Trophoblast cell (in vitro differentiated cells and primary cell): ENCODE measurements at regions not wholly inside any gene's neighbourhood (a gene's known extent, or its start where the extent isn't known, plus 50 kb on each side); places are given as distances from the start of the nearest gene placed in this dataset.

Source experiments
- DNase-seq, 2 donors: peaks; one replicate each; pipeline ENCODE4 v3.0.0-alpha.2; 2016
- H2AFZ ChIP-seq: 2 replicates; pipeline ENCODE4 v1.6.1; 2013; ENCODE audit warnings: low read length, moderate library complexity, mild to moderate bottlenecking; ENCODE audit not compliant: insufficient read depth, poor library complexity
- H2AK5ac ChIP-seq: 2 replicates; pipeline ENCODE4 v1.6.1; 2013; ENCODE audit warnings: mild to moderate bottlenecking, low read length
- H2BK120ac ChIP-seq: 2 replicates; pipeline ENCODE4 v1.6.1; 2013; ENCODE audit warnings: low read length, mild to moderate bottlenecking, moderate library complexity; ENCODE audit not compliant: insufficient read depth, poor library complexity
- H2BK12ac ChIP-seq: 2 replicates; pipeline ENCODE4 v1.6.1; 2013; ENCODE audit warnings: mild to moderate bottlenecking, low read length, moderate library complexity
- H2BK5ac ChIP-seq: 2 replicates; pipeline ENCODE4 v1.6.1; 2013; ENCODE audit warnings: low read length, low read depth, moderate library complexity, mild to moderate bottlenecking; ENCODE audit not compliant: poor library complexity
- H3K14ac ChIP-seq: 2 replicates; pipeline ENCODE4 v1.6.1; 2013; ENCODE audit warnings: mild to moderate bottlenecking, low read length
- H3K18ac ChIP-seq: 2 replicates; pipeline ENCODE4 v1.6.1; 2013; ENCODE audit warnings: mild to moderate bottlenecking, low read length
- H3K23ac ChIP-seq: 2 replicates; pipeline ENCODE4 v1.6.1; 2013; ENCODE audit warnings: low read length
- H3K27ac ChIP-seq: 2 replicates; pipeline ENCODE4 v1.5.1; 2013; ENCODE audit warnings: low read depth, mild to moderate bottlenecking, inconsistent platforms, low read length, moderate library complexity
- H3K27me3 ChIP-seq: 2 replicates; pipeline ENCODE4 v1.6.1; 2013; ENCODE audit warnings: inconsistent platforms, mild to moderate bottlenecking, low read length, moderate library complexity; ENCODE audit not compliant: insufficient read depth
- H3K36me3 ChIP-seq, 2 experiments: 1 replicate in 1 of 2; 2 replicates in 1 of 2; pipeline ENCODE4 v1.6.1; 2013; ENCODE audit warnings: low read length in 2 of 2, mild to moderate bottlenecking in 2 of 2, moderate library complexity in 1 of 2; ENCODE audit not compliant: insufficient read depth in 2 of 2, control insufficient read depth in 1 of 2
- H3K4ac ChIP-seq: 2 replicates; pipeline ENCODE4 v1.6.1; 2013; ENCODE audit warnings: low read depth, mild to moderate bottlenecking, low read length, moderate library complexity
- H3K4me1 ChIP-seq, 2 experiments: 1 replicate in 1 of 2; 2 replicates in 1 of 2; pipeline ENCODE4 v1.6.1; 2013; ENCODE audit warnings: low read length in 2 of 2, mild to moderate bottlenecking in 2 of 2, moderate library complexity in 1 of 2; ENCODE audit not compliant: insufficient read depth in 2 of 2, control insufficient read depth in 1 of 2
- H3K4me2 ChIP-seq: 2 replicates; pipeline ENCODE4 v1.6.1; 2013; ENCODE audit warnings: inconsistent platforms, mild to moderate bottlenecking, low read length, moderate library complexity
- H3K4me3 ChIP-seq: 2 replicates; pipeline ENCODE4 v1.5.1; 2013; ENCODE audit warnings: mild to moderate bottlenecking, low read depth, low read length, inconsistent platforms
- H3K79me1 ChIP-seq: one replicate; pipeline ENCODE4 v1.6.1; 2013; ENCODE audit warnings: low read length
- H3K79me2 ChIP-seq: 2 replicates; pipeline ENCODE4 v1.6.1; 2013; ENCODE audit warnings: low read length, mild to moderate bottlenecking; ENCODE audit not compliant: control insufficient read depth, insufficient read depth, poor library complexity
- H3K9ac ChIP-seq: 2 replicates; pipeline ENCODE4 v1.6.1; 2013; ENCODE audit warnings: mild to moderate bottlenecking, low read length
- H3K9me3 ChIP-seq: 2 replicates; pipeline ENCODE4 v1.6.1; 2013; ENCODE audit warnings: low read depth, mild to moderate bottlenecking, control low read depth, inconsistent platforms, low read length; ENCODE audit not compliant: insufficient read depth
- H4K12ac ChIP-seq: 2 replicates; pipeline ENCODE4 v1.6.1; 2013; ENCODE audit warnings: low read depth, mild to moderate bottlenecking, low read length, moderate library complexity
- H4K8ac ChIP-seq: 2 replicates; pipeline ENCODE4 v1.6.1; 2013; ENCODE audit warnings: low read depth, mild to moderate bottlenecking, low read length, moderate library complexity
- H4K91ac ChIP-seq: one replicate; pipeline ENCODE4 v1.6.1; 2013; ENCODE audit warnings: low read depth, mild to moderate bottlenecking, low read length, moderate library complexity
- WGBS: extraction: QIAGEN DNeasy Blood & Tissue Kit; methylation state at CpG from one replicate; pipeline ENCODE4 v1.1.7; 2013; ENCODE audit warnings: missing lambda C conversion rate; ENCODE audit not compliant: insufficient read length, insufficient coverage; ENCODE audit errors: extremely low coverage; 5-methylcytosine and 5-hydroxymethylcytosine counted together

DNA sequence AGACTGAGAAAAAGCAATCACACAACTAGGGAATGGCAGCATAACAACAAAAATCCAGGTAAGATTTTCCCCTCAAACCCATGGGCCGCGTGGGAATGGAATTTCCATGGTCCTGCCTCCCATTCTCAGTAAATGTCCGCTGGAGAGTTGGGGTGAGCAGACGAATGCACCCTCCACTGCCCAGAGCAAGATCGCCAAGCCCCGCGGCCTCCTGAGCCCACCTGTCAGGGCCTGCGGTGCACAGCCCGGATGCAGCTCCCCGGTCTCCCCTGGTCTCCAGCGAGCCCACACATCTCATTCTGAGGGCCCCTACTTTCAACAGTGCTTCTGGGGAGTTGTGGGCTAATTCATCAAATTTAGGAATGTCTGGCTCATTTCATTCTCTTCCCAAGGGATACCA lies 327.4 kb upstream of the HS6ST1 start:
- Histone ChIP-seq H2AFZ (no peak overlapping the region), H3K9me3 (no peaks in the 10 kb centered on the region), H3K9ac (no peak overlapping the region), H3K36me3 (no peaks in the 10 kb centered on the region), H3K4ac (no peak overlapping the region), H3K27ac (no peak overlapping the region), H3K4me3 (no peak overlapping the region), H3K18ac (no peak overlapping the region), H4K12ac (no peak overlapping the region), H2AK5ac (no peak overlapping the region), H3K27me3 (no peaks in the 10 kb centered on the region), H3K23ac (no peak overlapping the region), H3K14ac (no peak overlapping the region), H3K4me1 (peaks cover 0 to 2% of the 10 kb centered on the region in 2 experiments), H4K8ac (no peak overlapping the region), H3K79me2 (no peaks in the 10 kb centered on the region), H2BK120ac (no peak overlapping the region), H2BK12ac (no peak overlapping the region), H2BK5ac (no peak overlapping the region), H4K91ac (no peak overlapping the region), H3K79me1 (no peaks in the 10 kb centered on the region), H3K4me2 (no peak overlapping the region)
- no CpG with 5 or more reads among the region's 11 CpGs for WGBS
- DNase-seq = no peak

DNA sequence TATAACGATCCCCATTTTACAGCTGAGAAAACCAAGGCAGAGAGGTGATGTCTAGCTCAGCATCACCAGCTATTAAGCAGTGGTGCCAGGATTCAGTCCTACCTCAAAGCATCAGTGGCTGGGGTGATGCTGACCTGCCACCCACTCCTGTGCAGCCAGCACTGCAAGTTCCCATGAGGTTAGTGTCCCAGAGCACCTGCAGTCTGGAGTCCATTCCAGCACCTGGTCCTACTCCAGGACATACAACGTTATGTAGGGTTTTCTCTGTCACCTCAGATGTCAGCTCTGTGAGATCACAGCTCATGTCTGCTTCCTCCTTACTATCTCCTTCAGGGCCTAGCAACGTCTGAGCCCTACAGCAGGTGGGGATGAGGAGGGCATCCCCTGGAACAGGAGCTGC lies 328.0 kb upstream of the HS6ST1 start:
- Histone ChIP-seq H3K23ac (no peak overlapping the region), H3K4me1 (peaks cover 0 to 2% of the 10 kb centered on the region in 2 experiments), H2BK120ac (no peak overlapping the region), H3K14ac (no peak overlapping the region), H2AFZ (no peak overlapping the region), H3K4ac (no peak overlapping the region), H3K27me3 (no peaks in the 10 kb centered on the region), H4K12ac (no peak overlapping the region), H3K36me3 (no peaks in the 10 kb centered on the region), H3K4me2 (no peak overlapping the region), H2BK12ac (no peak overlapping the region), H4K91ac (no peak overlapping the region), H3K79me2 (no peaks in the 10 kb centered on the region), H2BK5ac (no peak overlapping the region), H3K27ac (no peak overlapping the region), H3K9ac (no peak overlapping the region), H4K8ac (no peak overlapping the region), H3K4me3 (no peak overlapping the region), H3K9me3 (no peaks in the 10 kb centered on the region), H3K18ac (no peak overlapping the region), H2AK5ac (no peak overlapping the region), H3K79me1 (no peaks in the 10 kb centered on the region)
- no peak for DNase-seq
- no CpG with 5 or more reads among the region's 3 CpGs for WGBS

DNA sequence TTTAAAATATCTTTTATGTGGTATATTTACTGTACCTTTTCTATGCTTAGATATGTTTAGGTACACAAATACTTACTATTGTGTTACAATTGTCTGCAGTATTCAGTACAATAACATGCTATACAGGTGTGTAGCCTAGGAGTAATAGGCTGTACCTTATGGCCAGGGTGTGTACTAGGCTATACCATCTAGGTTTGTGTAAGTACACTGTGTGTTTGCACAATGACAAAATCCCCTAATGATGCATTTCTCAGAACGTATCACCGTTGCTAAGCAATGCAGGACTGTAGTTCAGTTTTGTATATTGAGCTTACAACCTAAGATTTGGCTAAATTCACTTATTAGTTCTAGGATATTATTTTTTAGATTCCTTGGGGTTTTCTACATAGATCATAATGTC lies 332.3 kb upstream of the HS6ST1 start:
- Histone ChIP-seq H3K18ac (no peak overlapping the region), H3K9ac (no peak overlapping the region), H3K27me3 (no peaks in the 10 kb centered on the region), H3K79me1 (no peaks in the 10 kb centered on the region), H3K9me3 (no peaks in the 10 kb centered on the region), H4K8ac (no peak overlapping the region), H3K79me2 (no peaks in the 10 kb centered on the region), H3K4ac (no peak overlapping the region), H3K27ac (no peak overlapping the region), H4K91ac (no peak overlapping the region), H2BK12ac (no peak overlapping the region), H2BK5ac (no peak overlapping the region), H3K4me2 (no peak overlapping the region), H3K4me3 (no peak overlapping the region), H3K4me1 (no peaks in the 10 kb centered on the region), H2BK120ac (no peak overlapping the region), H2AK5ac (no peak overlapping the region), H3K23ac (no peak overlapping the region), H3K36me3 (no peaks in the 10 kb centered on the region), H2AFZ (no peak overlapping the region), H3K14ac (no peak overlapping the region), H4K12ac (no peak overlapping the region)
- no peak for DNase-seq
- WGBS = no CpG with 5 or more reads among the region's 2 CpGs

GRCh38 chr2:128654408-128654807 lies 335.7 kb upstream of the HS6ST1 start:
- no peak overlapping the region for H4K8ac ChIP-seq
- H3K27ac ChIP-seq = no peak overlapping the region
- no peaks in the 10 kb centered on the region for H3K27me3 ChIP-seq
- no peaks in the 10 kb centered on the region for H3K9me3 ChIP-seq
- H3K4ac ChIP-seq = no peak overlapping the region
- H3K4me3 ChIP-seq = no peak overlapping the region
- H3K79me1 ChIP-seq = no peaks in the 10 kb centered on the region
- no peak overlapping the region for H2BK120ac ChIP-seq
- WGBS = no CpG with 5 or more reads among the region's 5 CpGs
- H3K4me1 ChIP-seq = no peaks in the 10 kb centered on the region
- no peak overlapping the region for H4K12ac ChIP-seq
- no peak overlapping the region for H2AK5ac ChIP-seq
- no peak overlapping the region for H2BK5ac ChIP-seq
- H3K79me2 ChIP-seq = no peaks in the 10 kb centered on the region
- no peak overlapping the region for H3K9ac ChIP-seq
- H3K23ac ChIP-seq = no peak overlapping the region
- H3K4me2 ChIP-seq = no peak overlapping the region
- no peak overlapping the region for H3K14ac ChIP-seq
- H3K18ac ChIP-seq = no peak overlapping the region
- no peak overlapping the region for H2BK12ac ChIP-seq
- H4K91ac ChIP-seq = no peak overlapping the region
- H3K36me3 ChIP-seq = no peaks in the 10 kb centered on the region
- H2AFZ ChIP-seq = no peak overlapping the region
- DNase-seq = no peak
